HEK293 (cell line): ENCODE measurements at regions not wholly inside any gene's neighbourhood (a gene's known extent, or its start where the extent isn't known, plus 50 kb on each side); places are given as distances from the start of the nearest gene placed in this dataset.
A peak's percentile ranks its signal among the peaks of the same experiment; 100 is the strongest.

ENCODE experiments used
- CTCF ChIA-PET: fragments of 350-600 bp; formaldehyde crosslinking; extraction: SDS; loops from one replicate; lab custom pipeline; 2021; ENCODE audit warnings: antibody characterized with exemption; lab: Yijun Ruan, JAX
- POLR2A ChIA-PET: fragments of 300-600 bp; formaldehyde crosslinking; extraction: SDS; loops from one replicate; lab custom pipeline; 2020; ENCODE audit warnings: antibody characterized with exemption, inconsistent platforms; lab: Yijun Ruan, JAX
- H3K27ac ChIP-seq: fragments of 200-500 bp; sonication (Bioruptor generic); 2 replicates; pipeline ENCODE4 v1.5.1; 2014; ENCODE audit warnings: low read depth, low read length, control low read depth, inconsistent platforms; ENCODE audit errors: extremely low read depth
- H3K36me3 ChIP-seq, 2 experiments: fragments of 200-500 bp in 1 of 2; sonication (Bioruptor generic) in 1 of 2; 1 replicate in 1 of 2; 2 replicates in 1 of 2; pipeline ENCODE4 v1.5.1; 2014 to 2017; ENCODE audit warnings: inconsistent platforms in 2 of 2, low read length in 2 of 2; ENCODE audit not compliant: control insufficient read depth in 2 of 2, insufficient read depth in 1 of 2
- H3K4me1 ChIP-seq: fragments of 200-500 bp; sonication (Bioruptor generic); 2 replicates; pipeline ENCODE4 v1.5.1; 2014; ENCODE audit warnings: mild to moderate bottlenecking, low read length, inconsistent platforms; ENCODE audit not compliant: control insufficient read depth, insufficient read depth
- H3K4me3 ChIP-seq: 2 replicates; pipeline ENCODE4 v1.5.1; 2011; ENCODE audit warnings: low read depth, mild to moderate bottlenecking, control low read depth, low read length, moderate library complexity
- H3K9me3 ChIP-seq: fragments of 200-500 bp; sonication (Bioruptor generic); 2 replicates; pipeline ENCODE4 v1.5.1; 2014; ENCODE audit warnings: low read depth, low read length, inconsistent platforms; ENCODE audit not compliant: control insufficient read depth, insufficient read depth
- BCL11A ChIP-seq: fragments of 450-650 bp; formaldehyde crosslinking; IDR thresholded peaks from 2 replicates; pipeline ENCODE4 v1.5.1; 2016; ENCODE audit warnings: low read depth, missing biosample characterization, missing genetic modification characterization
- BCL11B ChIP-seq: fragments of 450-650 bp; formaldehyde crosslinking; IDR thresholded peaks from 2 replicates; pipeline ENCODE4 v1.5.1; 2016; ENCODE audit warnings: low read depth, missing biosample characterization, missing genetic modification characterization
- GFI1B ChIP-seq: fragments of 450-650 bp; formaldehyde crosslinking; IDR thresholded peaks from 2 replicates; pipeline ENCODE4 v1.5.1; 2016; ENCODE audit warnings: missing biosample characterization, missing genetic modification characterization
- GLI2 ChIP-seq: fragments of 450-650 bp; formaldehyde crosslinking; IDR thresholded peaks from 2 replicates; pipeline ENCODE4; 2017; ENCODE audit warnings: missing biosample characterization, missing genetic modification characterization, low read depth, borderline replicate concordance
- KLF7 ChIP-seq: fragments of 450-650 bp; formaldehyde crosslinking; IDR thresholded peaks from 2 replicates; pipeline ENCODE4 v1.5.1; 2016; ENCODE audit warnings: missing biosample characterization, missing genetic modification characterization, borderline replicate concordance
- REPIN1 ChIP-seq: fragments of 450-650 bp; formaldehyde crosslinking; IDR thresholded peaks from 2 replicates; pipeline ENCODE4 v1.5.1; 2017; ENCODE audit warnings: missing biosample characterization, missing genetic modification characterization, low read depth
- SETDB1 ChIP-seq: IDR thresholded peaks from one replicate; pipeline ENCODE4 v1.6.1; 2017; ENCODE audit warnings: mild to moderate bottlenecking, low read length, moderate library complexity, mixed read lengths; ENCODE audit not compliant: insufficient read length
- ZIC2 ChIP-seq: fragments of 450-650 bp; formaldehyde crosslinking; IDR thresholded peaks from 2 replicates; pipeline ENCODE4 v1.5.1; 2016; ENCODE audit warnings: missing biosample characterization, missing genetic modification characterization
- ZNF112 ChIP-seq: fragments of 450-650 bp; formaldehyde crosslinking; IDR thresholded peaks from 2 replicates; pipeline ENCODE4 v1.5.0; 2017; ENCODE audit warnings: missing biosample characterization, missing genetic modification characterization
- ZNF146 ChIP-seq: fragments of 450-650 bp; formaldehyde crosslinking; IDR thresholded peaks from 2 replicates; pipeline ENCODE4 v1.5.1; 2016; ENCODE audit warnings: missing biosample characterization, missing genetic modification characterization
- ZNF155 ChIP-seq: fragments of 450-650 bp; formaldehyde crosslinking; IDR thresholded peaks from 2 replicates; pipeline ENCODE4 v1.5.1; 2016; ENCODE audit warnings: missing biosample characterization, missing genetic modification characterization
- ZNF157 ChIP-seq: fragments of 450-650 bp; formaldehyde crosslinking; IDR thresholded peaks from 2 replicates; pipeline ENCODE4 v1.5.1; 2016; ENCODE audit warnings: missing biosample characterization, missing genetic modification characterization
- ZNF16 ChIP-seq: fragments of 450-650 bp; formaldehyde crosslinking; IDR thresholded peaks from 2 replicates; pipeline ENCODE4 v1.5.1; 2016; ENCODE audit warnings: low read depth, missing biosample characterization, missing genetic modification characterization
- ZNF174 ChIP-seq: fragments of 450-650 bp; formaldehyde crosslinking; IDR thresholded peaks from 2 replicates; pipeline ENCODE4 v1.5.0; 2017; ENCODE audit warnings: missing biosample characterization, mild to moderate bottlenecking, missing genetic modification characterization
- ZNF23 ChIP-seq: fragments of 450-650 bp; formaldehyde crosslinking; IDR thresholded peaks from 2 replicates; pipeline ENCODE4 v1.5.1; 2016; ENCODE audit warnings: missing biosample characterization, missing genetic modification characterization, borderline replicate concordance
- ZNF292 ChIP-seq: fragments of 450-650 bp; formaldehyde crosslinking; IDR thresholded peaks from 2 replicates; pipeline ENCODE4 v1.5.1; 2016; ENCODE audit warnings: low read depth, missing biosample characterization, missing genetic modification characterization, borderline replicate concordance
- ZNF416 ChIP-seq: fragments of 450-650 bp; formaldehyde crosslinking; IDR thresholded peaks from 2 replicates; pipeline ENCODE4 v1.5.1; 2016; ENCODE audit warnings: missing biosample characterization, missing genetic modification characterization
- ZNF433 ChIP-seq: fragments of 450-650 bp; formaldehyde crosslinking; IDR thresholded peaks from 2 replicates; pipeline ENCODE4 v1.5.1; 2016; ENCODE audit warnings: missing biosample characterization, missing genetic modification characterization, low read depth
- ZNF510 ChIP-seq: fragments of 450-650 bp; formaldehyde crosslinking; IDR thresholded peaks from 2 replicates; pipeline ENCODE4 v1.5.1; 2018; ENCODE audit warnings: mild to moderate bottlenecking, missing genetic modification characterization, missing biosample characterization; ENCODE audit not compliant: insufficient replicate concordance
- ZNF585B ChIP-seq: fragments of 450-650 bp; formaldehyde crosslinking; IDR thresholded peaks from 2 replicates; pipeline ENCODE4 v1.5.1; 2016; ENCODE audit warnings: missing biosample characterization, missing genetic modification characterization
- ZNF621 ChIP-seq: fragments of 450-650 bp; formaldehyde crosslinking; IDR thresholded peaks from 2 replicates; pipeline ENCODE4 v1.5.1; 2017; ENCODE audit warnings: missing biosample characterization, missing genetic modification characterization
- TF ChIP-seq, protein P1 (sequence below): fragments of 450-650 bp; IDR thresholded peaks from 2 replicates; pipeline ENCODE4 v1.5.1; 2018; ENCODE audit warnings: missing biosample characterization, missing genetic modification characterization
- TF ChIP-seq, protein P2 (sequence below): fragments of 450-650 bp; formaldehyde crosslinking; IDR thresholded peaks from 2 replicates; pipeline ENCODE4 v1.5.1; 2017; ENCODE audit warnings: missing biosample characterization, missing genetic modification characterization
- TF ChIP-seq, protein P3 (sequence below): fragments of 450-650 bp; formaldehyde crosslinking; IDR thresholded peaks from 2 replicates; pipeline ENCODE4 v1.5.1; 2016; ENCODE audit warnings: missing biosample characterization, missing genetic modification characterization
- TF ChIP-seq, protein P4 (sequence below): fragments of 450-650 bp; formaldehyde crosslinking; IDR thresholded peaks from 2 replicates; pipeline ENCODE4 v1.5.1; 2016; ENCODE audit warnings: missing biosample characterization, missing genetic modification characterization
- TF ChIP-seq, protein P5 (sequence below): fragments of 450-650 bp; formaldehyde crosslinking; IDR thresholded peaks from 2 replicates; pipeline ENCODE4 v1.5.1; 2016; ENCODE audit warnings: missing biosample characterization, missing genetic modification characterization

DNA sequence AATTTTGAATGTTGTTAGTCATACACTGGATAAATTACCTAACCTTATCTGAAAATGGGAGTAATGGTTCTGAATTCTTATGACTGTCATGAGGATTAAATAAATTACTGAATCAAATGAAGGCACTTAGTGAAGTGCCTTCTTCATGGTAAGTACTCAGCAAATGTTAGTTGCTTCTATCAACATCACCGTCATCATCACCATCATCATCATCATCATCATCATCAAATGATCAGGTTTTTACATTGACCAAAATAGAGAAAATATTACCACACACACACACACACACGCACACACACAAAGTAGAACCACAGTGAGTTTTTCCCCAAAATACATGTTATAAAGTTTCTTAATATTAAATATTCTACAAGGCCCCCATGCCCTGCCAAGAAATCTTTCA is 368.3 kb upstream of the FGF13 start:
- Histone ChIP-seq H3K27ac (no peak overlapping the region), H3K36me3 (no peaks in the 10 kb centered on the region), H3K4me1 (peaks cover 4% of the 10 kb centered on the region; the same call in 1 of the 2 replicates), H3K9me3 (no peaks in the 10 kb centered on the region), H3K4me3 (no peak overlapping the region)
- TF ChIP-seq, protein P1, sequence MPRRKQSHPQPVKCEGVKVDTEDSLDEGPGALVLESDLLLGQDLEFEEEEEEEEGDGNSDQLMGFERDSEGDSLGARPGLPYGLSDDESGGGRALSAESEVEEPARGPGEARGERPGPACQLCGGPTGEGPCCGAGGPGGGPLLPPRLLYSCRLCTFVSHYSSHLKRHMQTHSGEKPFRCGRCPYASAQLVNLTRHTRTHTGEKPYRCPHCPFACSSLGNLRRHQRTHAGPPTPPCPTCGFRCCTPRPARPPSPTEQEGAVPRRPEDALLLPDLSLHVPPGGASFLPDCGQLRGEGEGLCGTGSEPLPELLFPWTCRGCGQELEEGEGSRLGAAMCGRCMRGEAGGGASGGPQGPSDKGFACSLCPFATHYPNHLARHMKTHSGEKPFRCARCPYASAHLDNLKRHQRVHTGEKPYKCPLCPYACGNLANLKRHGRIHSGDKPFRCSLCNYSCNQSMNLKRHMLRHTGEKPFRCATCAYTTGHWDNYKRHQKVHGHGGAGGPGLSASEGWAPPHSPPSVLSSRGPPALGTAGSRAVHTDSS: peak; percentile 83
- no peak for TF ChIP-seq ZNF23 (tag by site-specific recombination)
- no peak for TF ChIP-seq GLI2
- ChIA-PET POLR2A (no interaction called here), CTCF (no interaction called here)

DNA sequence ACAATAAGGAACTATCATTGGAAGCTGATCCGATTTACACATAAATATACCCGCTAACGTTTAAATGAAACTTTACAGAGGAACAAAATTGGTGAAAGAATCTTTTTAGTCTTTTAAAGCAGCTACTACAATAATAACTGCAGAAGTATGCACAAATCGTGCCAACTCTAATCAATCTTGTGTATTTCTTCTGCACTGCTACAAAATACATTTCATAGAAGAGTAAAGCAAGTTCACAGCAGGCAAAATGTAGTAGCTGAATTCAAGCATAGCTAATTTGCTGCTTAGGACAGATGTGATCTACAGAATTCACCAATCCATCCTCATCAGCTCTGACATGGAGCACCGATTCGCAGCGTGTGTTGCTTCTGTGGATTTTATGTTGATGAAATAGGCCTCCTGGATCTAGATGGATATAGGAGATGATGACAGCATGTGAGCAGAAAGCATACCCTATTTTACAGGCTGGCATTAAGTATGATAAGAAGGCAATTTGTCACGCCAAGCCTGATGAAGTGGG is 367.3 kb upstream of the FGF13 start:
- H3K4me1 ChIP-seq: peaks cover 4% of the 10 kb centered on the region; the same call in 1 of the 2 replicates
- POLR2A ChIA-PET: no interaction called here
- no peak overlapping the region for H3K4me3 ChIP-seq
- TF ChIP-seq ZNF585B: no peak
- TF ChIP-seq ZIC2 (tag by site-specific recombination): no peak
- TF ChIP-seq, protein P2, sequence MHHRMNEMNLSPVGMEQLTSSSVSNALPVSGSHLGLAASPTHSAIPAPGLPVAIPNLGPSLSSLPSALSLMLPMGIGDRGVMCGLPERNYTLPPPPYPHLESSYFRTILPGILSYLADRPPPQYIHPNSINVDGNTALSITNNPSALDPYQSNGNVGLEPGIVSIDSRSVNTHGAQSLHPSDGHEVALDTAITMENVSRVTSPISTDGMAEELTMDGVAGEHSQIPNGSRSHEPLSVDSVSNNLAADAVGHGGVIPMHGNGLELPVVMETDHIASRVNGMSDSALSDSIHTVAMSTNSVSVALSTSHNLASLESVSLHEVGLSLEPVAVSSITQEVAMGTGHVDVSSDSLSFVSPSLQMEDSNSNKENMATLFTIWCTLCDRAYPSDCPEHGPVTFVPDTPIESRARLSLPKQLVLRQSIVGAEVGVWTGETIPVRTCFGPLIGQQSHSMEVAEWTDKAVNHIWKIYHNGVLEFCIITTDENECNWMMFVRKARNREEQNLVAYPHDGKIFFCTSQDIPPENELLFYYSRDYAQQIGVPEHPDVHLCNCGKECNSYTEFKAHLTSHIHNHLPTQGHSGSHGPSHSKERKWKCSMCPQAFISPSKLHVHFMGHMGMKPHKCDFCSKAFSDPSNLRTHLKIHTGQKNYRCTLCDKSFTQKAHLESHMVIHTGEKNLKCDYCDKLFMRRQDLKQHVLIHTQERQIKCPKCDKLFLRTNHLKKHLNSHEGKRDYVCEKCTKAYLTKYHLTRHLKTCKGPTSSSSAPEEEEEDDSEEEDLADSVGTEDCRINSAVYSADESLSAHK (tag by site-specific recombination): no peak
- no peak for TF ChIP-seq ZNF621
- TF ChIP-seq, protein P3, sequence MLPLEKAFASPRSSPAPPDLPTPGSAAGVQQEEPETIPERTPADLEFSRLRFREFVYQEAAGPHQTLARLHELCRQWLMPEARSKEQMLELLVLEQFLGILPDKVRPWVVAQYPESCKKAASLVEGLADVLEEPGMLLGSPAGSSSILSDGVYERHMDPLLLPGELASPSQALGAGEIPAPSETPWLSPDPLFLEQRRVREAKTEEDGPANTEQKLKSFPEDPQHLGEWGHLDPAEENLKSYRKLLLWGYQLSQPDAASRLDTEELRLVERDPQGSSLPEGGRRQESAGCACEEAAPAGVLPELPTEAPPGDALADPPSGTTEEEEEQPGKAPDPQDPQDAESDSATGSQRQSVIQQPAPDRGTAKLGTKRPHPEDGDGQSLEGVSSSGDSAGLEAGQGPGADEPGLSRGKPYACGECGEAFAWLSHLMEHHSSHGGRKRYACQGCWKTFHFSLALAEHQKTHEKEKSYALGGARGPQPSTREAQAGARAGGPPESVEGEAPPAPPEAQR (tag by site-specific recombination): no peak
- no peak for TF ChIP-seq KLF7
- TF ChIP-seq SETDB1: no peak
- TF ChIP-seq REPIN1 (tag by site-specific recombination): no peak
- TF ChIP-seq ZNF16: no peak
- TF ChIP-seq ZNF174 (tag by site-specific recombination): no peak
- TF ChIP-seq ZNF157 (tag by site-specific recombination): no peak
- TF ChIP-seq, all 188 proteins: peak for 0
- CTCF ChIA-PET: no interaction called here
- Histone ChIP-seq H3K9me3 (no peaks in the 10 kb centered on the region), H3K27ac (no peak overlapping the region), H3K36me3 (no peaks in the 10 kb centered on the region)

DNA sequence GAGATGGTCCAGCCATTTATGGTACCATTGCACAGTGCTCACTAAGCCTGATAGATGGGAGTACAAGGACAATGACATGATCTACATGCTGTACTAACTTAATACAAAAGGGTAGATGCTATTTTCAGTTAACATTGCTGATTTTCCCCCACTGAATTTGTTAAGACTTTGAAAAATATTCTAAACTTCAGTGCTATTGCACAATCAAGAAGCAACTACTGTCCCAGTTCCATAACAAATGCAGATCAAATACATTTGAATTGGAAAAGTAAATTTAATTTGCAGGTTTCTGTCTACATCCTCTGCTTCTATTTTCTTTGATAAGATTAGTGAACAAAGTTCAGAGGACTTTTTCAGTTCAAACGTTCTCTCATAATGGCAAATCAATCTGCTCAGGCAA is 366.8 kb upstream of the FGF13 start:
- peaks cover 4% of the 10 kb centered on the region; the same call in 1 of the 2 replicates for H3K4me1 ChIP-seq
- no peaks in the 10 kb centered on the region for H3K9me3 ChIP-seq
- CTCF ChIA-PET: no interaction called here
- no peak overlapping the region for H3K27ac ChIP-seq
- no peak overlapping the region for H3K4me3 ChIP-seq
- POLR2A ChIA-PET: no interaction called here
- no peaks in the 10 kb centered on the region for H3K36me3 ChIP-seq
- TF ChIP-seq ZNF510 (no peak), ZNF16 (no peak), ZNF146 (no peak), ZNF292 (tag by site-specific recombination) (no peak), ZNF416 (tag by site-specific recombination) (no peak), BCL11A (tag by site-specific recombination) (no peak), ZNF112 (tag by site-specific recombination) (no peak), GFI1B (tag by site-specific recombination) (no peak), BCL11B (tag by site-specific recombination) (no peak), ZNF155 (tag by site-specific recombination) (no peak), ZNF433 (tag by site-specific recombination) (no peak)
- TF ChIP-seq, protein P4, sequence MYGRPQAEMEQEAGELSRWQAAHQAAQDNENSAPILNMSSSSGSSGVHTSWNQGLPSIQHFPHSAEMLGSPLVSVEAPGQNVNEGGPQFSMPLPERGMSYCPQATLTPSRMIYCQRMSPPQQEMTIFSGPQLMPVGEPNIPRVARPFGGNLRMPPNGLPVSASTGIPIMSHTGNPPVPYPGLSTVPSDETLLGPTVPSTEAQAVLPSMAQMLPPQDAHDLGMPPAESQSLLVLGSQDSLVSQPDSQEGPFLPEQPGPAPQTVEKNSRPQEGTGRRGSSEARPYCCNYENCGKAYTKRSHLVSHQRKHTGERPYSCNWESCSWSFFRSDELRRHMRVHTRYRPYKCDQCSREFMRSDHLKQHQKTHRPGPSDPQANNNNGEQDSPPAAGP (tag by site-specific recombination): no peak
- TF ChIP-seq, protein P5, sequence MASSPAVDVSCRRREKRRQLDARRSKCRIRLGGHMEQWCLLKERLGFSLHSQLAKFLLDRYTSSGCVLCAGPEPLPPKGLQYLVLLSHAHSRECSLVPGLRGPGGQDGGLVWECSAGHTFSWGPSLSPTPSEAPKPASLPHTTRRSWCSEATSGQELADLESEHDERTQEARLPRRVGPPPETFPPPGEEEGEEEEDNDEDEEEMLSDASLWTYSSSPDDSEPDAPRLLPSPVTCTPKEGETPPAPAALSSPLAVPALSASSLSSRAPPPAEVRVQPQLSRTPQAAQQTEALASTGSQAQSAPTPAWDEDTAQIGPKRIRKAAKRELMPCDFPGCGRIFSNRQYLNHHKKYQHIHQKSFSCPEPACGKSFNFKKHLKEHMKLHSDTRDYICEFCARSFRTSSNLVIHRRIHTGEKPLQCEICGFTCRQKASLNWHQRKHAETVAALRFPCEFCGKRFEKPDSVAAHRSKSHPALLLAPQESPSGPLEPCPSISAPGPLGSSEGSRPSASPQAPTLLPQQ (tag by site-specific recombination): no peak
